GM12878 (cell line): ENCODE measurements at regions not wholly inside any gene's neighbourhood (a gene's known extent, or its start where the extent isn't known, plus 50 kb on each side); places are given as distances from the start of the nearest gene placed in this dataset.

Experiments used
- ATAC-seq: fragments of 200-7000 bp; cut with Tn5 transposase; 3 replicates; pipeline ENCODE4 v1.9.1; 2020; ENCODE audit warnings: mild to moderate bottlenecking, moderate library complexity
- BruUV-seq: library from RNA; stranded (reverse); fragments of 400-500 nt; replicated peaks from 2 replicates; lab custom pipeline; 2021; lab: Mats Ljungman, UMichigan
- CTCF ChIA-PET: fragments of 300-600 bp; sonication (Branson Sonifier 250); formaldehyde crosslinking; extraction: SDS; loops from one replicate; lab custom pipeline; 2021; ENCODE audit warnings: inconsistent platforms; lab: Yijun Ruan, JAX
- POLR2A ChIA-PET: fragments of 350-600 bp; formaldehyde crosslinking; extraction: SDS; loops from one replicate; lab custom pipeline; 2021; ENCODE audit warnings: inconsistent platforms; lab: Charles Lee
- RAD21 ChIA-PET: fragments of 300-600 bp; sonication (Branson Sonifier 250); formaldehyde crosslinking; loops from one replicate; lab custom pipeline; 2023; ENCODE audit warnings: antibody characterized with exemption; ENCODE audit not compliant: unreplicated experiment; lab: Charles Lee
- SMC1A ChIA-PET: fragments of 300-600 bp; sonication (Branson Sonifier 250); formaldehyde crosslinking; loops from one replicate; lab custom pipeline; 2023; ENCODE audit not compliant: unreplicated experiment, uncharacterized antibody; lab: Charles Lee
- DNase-seq: peaks from one replicate; pipeline ENCODE4 v3.0.0-alpha.2; 2011; ENCODE audit warnings: low read depth, low spot score
- FAIRE-seq: peaks from 3 replicates; lab custom pipeline; 2011; peaks lifted over from hg19 to GRCh38; lab: Jason Lieb, UNC
- H2AFZ ChIP-seq: 2 replicates; pipeline ENCODE4 v1.6.0; 2011; ENCODE audit warnings: low read depth, low read length, control low read depth; ENCODE audit not compliant: control insufficient read depth
- H3K27ac ChIP-seq: 2 replicates; pipeline ENCODE4 v1.5.1; 2011; ENCODE audit warnings: control low read depth; ENCODE audit not compliant: control insufficient read depth, insufficient read depth
- H3K27me3 ChIP-seq, 2 experiments: replicated peaks in 1 of 2; 2 replicates each; pipeline versions ENCODE4 v1.6.0 to v1.6.1; 2011; ENCODE audit warnings: low read length in 1 of 2; ENCODE audit not compliant: control insufficient read depth in 2 of 2, insufficient read depth in 2 of 2
- H3K36me3 ChIP-seq, 2 experiments: 2 replicates each; pipeline ENCODE4 v1.5.1; 2011; ENCODE audit warnings: low read length in 1 of 2; ENCODE audit not compliant: control insufficient read depth in 2 of 2, insufficient read depth in 2 of 2
- H3K4me1 ChIP-seq: 2 replicates; pipeline ENCODE4 v1.6.1; 2011; ENCODE audit warnings: mild to moderate bottlenecking, low read length, moderate library complexity, mixed read lengths; ENCODE audit not compliant: control insufficient read depth, insufficient read depth
- H3K4me2 ChIP-seq: 2 replicates; pipeline ENCODE4 v1.6.0; 2011; ENCODE audit warnings: control low read depth; ENCODE audit not compliant: control insufficient read depth, insufficient read depth
- H3K4me3 ChIP-seq: fragments of 200-600 bp; sonication (generic); 2 replicates; pipeline ENCODE4 v1.5.1; 2016
- H3K79me2 ChIP-seq: 2 replicates; pipeline ENCODE4 v1.6.0; 2011; ENCODE audit warnings: low read length; ENCODE audit not compliant: control insufficient read depth, insufficient read depth
- H3K9ac ChIP-seq: 2 replicates; pipeline ENCODE4 v1.8.0; 2011; ENCODE audit warnings: low read length, control low read depth, mixed read lengths; ENCODE audit not compliant: control insufficient read depth, insufficient read depth
- H3K9me3 ChIP-seq: replicated peaks from 3 replicates; pipeline ENCODE4 v1.5.1; 2011; ENCODE audit warnings: mild to moderate bottlenecking, low read length; ENCODE audit not compliant: control insufficient read depth, insufficient read depth
- H4K20me1 ChIP-seq: 2 replicates; pipeline ENCODE4 v1.6.0; 2011; ENCODE audit not compliant: control insufficient read depth, insufficient read depth
- BHLHE40 ChIP-seq, 2 experiments: fragments of 450-650 bp in 1 of 2; IDR thresholded peaks; 2 replicates each; pipeline ENCODE4 v1.6.1; 2011 to 2017; ENCODE audit warnings: low read depth in 2 of 2, borderline replicate concordance in 1 of 2, improper control_type of control experiment in 1 of 2, low read length in 1 of 2, mild to moderate bottlenecking in 1 of 2
- BRCA1 ChIP-seq: IDR thresholded peaks from 2 replicates; pipeline ENCODE4 v1.6.1; 2011; ENCODE audit warnings: low read depth, low read length, improper control_type of control experiment
- ELK1 ChIP-seq: IDR thresholded peaks from 2 replicates; pipeline ENCODE4 v1.6.1; 2012; ENCODE audit warnings: low read depth, low read length, improper control_type of control experiment
- FOS ChIP-seq: IDR thresholded peaks from 3 replicates; pipeline ENCODE4 v1.6.1; 2011; ENCODE audit warnings: borderline replicate concordance; ENCODE audit not compliant: insufficient read length; ENCODE audit errors: extremely low read depth
- GABPA ChIP-seq: IDR thresholded peaks from 2 replicates; pipeline ENCODE4 v1.6.1; 2014; ENCODE audit warnings: antibody characterized with exemption, low read depth, mild to moderate bottlenecking, inconsistent platforms
- PAX5 ChIP-seq: IDR thresholded peaks from 2 replicates; pipeline ENCODE4 v1.6.1; 2011; ENCODE audit warnings: low read depth, low read length, borderline replicate concordance
- PBX3 ChIP-seq: IDR thresholded peaks from 2 replicates; pipeline ENCODE4 v1.6.1; 2011; ENCODE audit warnings: mild to moderate bottlenecking, low read depth, low read length, moderate library complexity; ENCODE audit not compliant: insufficient replicate concordance
- RUNX3 ChIP-seq: IDR thresholded peaks from 2 replicates; pipeline ENCODE4 v1.6.1; 2012; ENCODE audit warnings: low read length, inconsistent platforms
- SPI1 ChIP-seq: IDR thresholded peaks from 2 replicates; pipeline ENCODE4 v1.6.1; 2011; ENCODE audit warnings: low read depth, mild to moderate bottlenecking, low read length, moderate library complexity, borderline replicate concordance; ENCODE audit not compliant: insufficient read depth
- TCF7 ChIP-seq: IDR thresholded peaks from 2 replicates; pipeline ENCODE4 v1.6.1; 2014; ENCODE audit warnings: antibody characterized with exemption, borderline replicate concordance
- WGBS: methylation state at CpG from one replicate; pipeline ENCODE4 v1.1.6; 2016; ENCODE audit warnings: low lambda C conversion rate; ENCODE audit not compliant: insufficient replicate concordance, insufficient coverage; ENCODE audit errors: missing lambda C conversion rate; 5-methylcytosine and 5-hydroxymethylcytosine counted together
- in situ Hi-C: fragments of 300-500 bp; cut with MboI; formaldehyde crosslinking; loops from 9 replicates; pipeline ENCODE4 v1.14.3; 2018; ENCODE audit warnings: mixed read lengths
- intact Hi-C: fragments of 100-400 bp; cut with micrococcal nuclease; formaldehyde crosslinking; loops from one replicate; pipeline ENCODE4 v1.14.2; 2022; ENCODE audit not compliant: unreplicated experiment
- TF ChIP-seq, protein P1 (sequence below): fragments of 450-650 bp; IDR thresholded peaks from 2 replicates; pipeline ENCODE4 v1.6.1; 2016; ENCODE audit warnings: mild to moderate bottlenecking

DNA sequence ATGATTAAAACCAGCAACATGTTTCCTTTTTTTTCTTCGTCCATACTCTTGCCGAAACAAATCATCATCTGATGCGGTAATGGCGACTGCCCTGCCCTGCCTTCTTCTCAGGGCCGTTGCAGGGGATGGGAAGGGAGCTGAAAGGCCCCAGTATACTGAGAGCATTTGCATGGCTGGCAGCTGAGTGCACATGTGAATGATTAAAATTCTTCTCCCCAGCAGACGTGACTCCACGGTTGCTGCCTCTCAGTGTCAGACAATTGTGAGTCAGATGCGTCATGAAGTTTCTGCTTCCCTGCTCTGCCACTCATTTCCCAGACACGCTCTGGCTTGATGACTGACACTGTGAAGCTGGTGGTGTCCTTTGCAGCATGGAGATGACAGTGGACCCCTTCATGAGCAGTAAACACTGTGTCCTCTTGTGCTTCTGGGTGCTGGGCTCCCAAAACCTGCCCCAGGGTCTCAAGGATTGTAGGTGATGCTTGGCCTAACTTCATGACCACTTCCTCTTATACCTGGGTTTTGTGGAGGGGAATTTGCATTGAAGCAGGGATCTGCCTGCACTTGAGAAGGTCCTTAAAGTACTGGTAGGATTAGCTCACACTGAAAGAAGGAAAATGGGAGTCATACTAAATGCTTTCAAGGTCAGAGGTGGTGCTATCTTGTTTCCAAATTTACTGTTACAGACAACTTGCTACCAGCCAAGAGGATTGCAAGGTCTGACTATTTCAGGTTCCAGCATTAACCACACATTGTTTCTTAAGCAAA lies 222.5 kb upstream of the COPS8 start:
- Histone ChIP-seq H3K9ac (no peak overlapping the region), H3K27me3 (no peaks in the 10 kb centered on the region), H3K36me3 (no peaks in the 10 kb centered on the region)
- in situ Hi-C loops: no loop called here
- peak; percentile 36 for DNase-seq
- TF ChIP-seq BRCA1 (no peak), ELK1 (no peak), SPI1 (peak; percentile 76), RUNX3 (0 out of 2 replicates have a peak, but pooled peaks have one; percentile 7), PBX3 (peak; percentile 60), BHLHE40 (IDR thresholded peaks at IDR 0.05; ENCODE audit: borderline replicate concordance in 1 of 2, low read depth in 2 of 2, low read length in 1 of 2) (peak; percentile 16 to 38; a peak in 1 of 4 replicates), TCF7 (no peak), FOS (no peak), GABPA (no peak), PAX5 (peak; percentile 88)
- TF ChIP-seq, protein P1, sequence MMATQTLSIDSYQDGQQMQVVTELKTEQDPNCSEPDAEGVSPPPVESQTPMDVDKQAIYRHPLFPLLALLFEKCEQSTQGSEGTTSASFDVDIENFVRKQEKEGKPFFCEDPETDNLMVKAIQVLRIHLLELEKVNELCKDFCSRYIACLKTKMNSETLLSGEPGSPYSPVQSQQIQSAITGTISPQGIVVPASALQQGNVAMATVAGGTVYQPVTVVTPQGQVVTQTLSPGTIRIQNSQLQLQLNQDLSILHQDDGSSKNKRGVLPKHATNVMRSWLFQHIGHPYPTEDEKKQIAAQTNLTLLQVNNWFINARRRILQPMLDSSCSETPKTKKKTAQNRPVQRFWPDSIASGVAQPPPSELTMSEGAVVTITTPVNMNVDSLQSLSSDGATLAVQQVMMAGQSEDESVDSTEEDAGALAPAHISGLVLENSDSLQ: peak; percentile 80
- TF ChIP-seq, all 136 proteins: peak for 6
- peak overlapping the region; percentile 48 for H3K27ac ChIP-seq
- 2% methylated on average over 9 of the region's 9 CpGs for WGBS
- 0 out of 2 replicates have a peak overlapping the region, but pooled peaks have one; percentile 15 for H3K4me3 ChIP-seq
- peak overlapping the region; percentile 32; the same call in 1 of the 2 replicates for H3K4me2 ChIP-seq
- H3K79me2 ChIP-seq: no peaks in the 10 kb centered on the region
- H4K20me1 ChIP-seq: no peaks in the 10 kb centered on the region
- intact Hi-C loops: no loop called here
- H2AFZ ChIP-seq: peak overlapping the region; percentile 46
- peaks cover 8% of the 10 kb centered on the region for H3K4me1 ChIP-seq
- ChIA-PET POLR2A (no interaction called here), RAD21 (no interaction called here), SMC1A (no interaction called here), CTCF (no interaction called here)
- FAIRE-seq (no peak), ATAC-seq (peak; percentile 21; the same call in 2 of the 3 replicates)
- no TSS peak for BruUV-seq
- peaks cover 4% of the 10 kb centered on the region; the same call in 2 of the 3 replicates for H3K9me3 ChIP-seq
